OCI-M1 (cell line): ENCODE measurements at regions not wholly inside any gene's neighbourhood (a gene's known extent, or its start where the extent isn't known, plus 50 kb on each side); places are given as distances from the start of the nearest gene placed in this dataset.
A peak's percentile ranks its signal among the peaks of the same experiment; 100 is the strongest.
"Not testable (repeated sequence)": the region's sequence is repeated elsewhere in the genome, so short reads cannot be mapped to it uniquely, and the experiment has no call there.

ENCODE experiments used
- DNase-seq: peaks from one replicate; lab custom pipeline; 2025; lab: John Stamatoyannopoulos, UW

DNA sequence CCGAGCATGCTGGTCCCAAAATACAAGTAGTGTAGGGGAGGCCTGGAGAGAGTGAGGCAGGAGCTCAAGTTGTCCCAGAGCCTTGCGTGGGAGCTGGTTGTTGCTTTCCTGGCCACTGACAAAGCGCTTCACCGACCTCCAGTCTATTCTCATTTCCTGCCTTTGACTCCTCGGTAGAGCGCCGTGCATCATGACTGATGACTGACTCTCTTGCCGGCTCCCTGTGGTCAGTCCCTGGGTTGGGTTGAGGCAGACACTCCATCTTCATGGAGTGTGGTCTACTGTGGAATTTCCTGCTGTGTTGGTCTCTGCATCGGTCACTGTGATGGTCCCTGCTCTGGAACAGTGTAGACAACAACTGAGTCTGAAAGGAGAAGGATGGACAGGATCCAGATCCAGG is 175.1 kb upstream of the S1PR3 start:
- DNase-seq, result no peak

DNA sequence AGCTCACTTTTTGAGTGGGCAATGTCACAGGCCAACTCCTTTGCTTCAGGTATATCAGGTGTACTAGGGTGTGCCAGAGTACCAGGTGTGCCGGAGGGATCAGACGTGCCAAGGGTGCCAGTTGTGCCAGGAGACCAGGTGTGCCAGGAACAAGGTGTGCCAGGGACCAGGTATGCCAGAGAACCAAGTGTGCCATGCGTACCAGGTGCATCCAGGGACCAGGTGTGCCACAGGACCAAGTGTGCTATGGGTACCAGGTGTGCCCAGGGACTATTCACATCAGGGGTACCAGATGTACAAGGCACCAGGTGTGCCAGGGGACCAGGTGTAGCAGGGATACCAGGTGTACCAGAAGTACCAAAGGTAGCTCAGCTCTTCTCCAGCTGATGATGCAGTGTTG is 174.7 kb upstream of the S1PR3 start:
- DNase-seq, result no peak

DNA sequence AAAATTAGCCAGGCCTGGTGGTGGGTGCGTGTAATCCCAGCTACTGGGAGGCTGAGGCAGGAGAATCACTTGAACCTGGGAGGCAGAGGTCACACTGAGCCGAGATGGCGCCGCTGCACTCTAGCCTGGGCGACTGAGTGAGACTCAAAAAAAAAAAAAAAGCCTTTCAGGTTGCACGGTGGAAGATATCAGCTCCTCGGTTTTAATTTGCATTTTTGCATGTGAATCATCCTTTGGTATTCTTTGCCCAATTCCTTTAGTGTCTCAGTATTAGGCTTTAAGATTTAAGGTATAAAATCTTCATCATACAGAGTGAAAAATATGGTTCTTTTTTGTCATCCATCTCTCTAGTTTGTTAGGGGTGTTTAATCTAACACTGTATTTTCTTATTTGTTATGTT is 173.6 kb upstream of the S1PR3 start:
- DNase-seq, result no peak

DNA sequence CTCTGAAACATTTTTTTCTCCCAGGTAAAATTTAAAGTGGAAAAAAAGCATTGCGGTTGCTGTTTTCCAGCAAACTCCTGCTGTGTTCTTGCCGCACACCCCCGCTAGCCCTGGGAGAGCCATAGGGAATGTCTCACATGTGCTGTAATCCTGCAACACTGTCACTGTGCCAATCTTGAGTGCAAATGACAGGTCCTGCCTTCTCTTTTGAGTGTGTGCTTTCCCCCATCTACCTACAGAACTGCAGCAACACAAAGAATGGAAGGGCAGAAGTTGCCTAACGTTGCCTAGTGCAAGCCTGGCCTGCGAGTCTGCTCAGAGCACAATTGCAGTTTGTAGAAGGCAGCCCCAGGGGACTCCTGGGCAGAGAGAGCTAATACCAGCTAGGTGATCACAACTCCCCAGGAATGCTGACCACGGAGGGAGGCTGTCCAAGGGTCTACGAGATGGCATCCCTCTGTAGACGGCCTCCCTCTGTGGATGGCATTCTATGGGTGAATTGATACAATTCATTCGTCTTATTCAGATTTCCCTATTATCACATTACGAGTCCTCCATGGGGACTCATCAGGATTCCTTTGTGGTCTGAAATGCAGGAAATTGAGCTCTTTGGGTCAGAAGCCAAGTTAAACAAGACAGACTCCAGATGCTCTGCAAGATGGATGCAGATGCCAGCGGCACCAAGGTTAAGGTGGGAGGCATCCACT is 172.6 kb upstream of the S1PR3 start:
- DNase-seq, result no peak

DNA sequence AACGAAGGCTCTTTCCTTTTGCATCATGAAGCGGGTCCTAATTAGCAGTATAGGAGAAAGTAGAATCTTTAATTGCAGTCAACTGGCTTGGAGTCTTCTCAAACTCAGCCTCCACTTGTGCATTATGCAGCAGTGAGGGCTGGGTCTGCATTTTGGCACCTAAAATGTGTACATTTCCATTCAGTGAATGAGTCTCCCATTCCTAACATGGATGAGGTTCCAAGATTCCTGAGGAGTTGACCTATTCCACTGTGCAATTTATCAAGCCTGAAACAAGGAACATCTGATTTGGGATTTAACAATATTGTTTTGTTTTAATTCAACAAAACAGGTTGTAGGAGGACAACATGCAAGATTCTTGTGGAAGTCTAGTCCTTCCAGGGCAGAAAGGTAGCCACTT is 171.8 kb upstream of the S1PR3 start:
- DNase-seq, result no peak

- DNase-seq, result peak; percentile 63
Measured at GRCh38 chr9:88820055-88820454, 171.2 kb upstream of the S1PR3 start.

- no peak for DNase-seq
Measured at GRCh38 chr9:88821033-88821745, 170.1 kb upstream of the S1PR3 start.

DNA sequence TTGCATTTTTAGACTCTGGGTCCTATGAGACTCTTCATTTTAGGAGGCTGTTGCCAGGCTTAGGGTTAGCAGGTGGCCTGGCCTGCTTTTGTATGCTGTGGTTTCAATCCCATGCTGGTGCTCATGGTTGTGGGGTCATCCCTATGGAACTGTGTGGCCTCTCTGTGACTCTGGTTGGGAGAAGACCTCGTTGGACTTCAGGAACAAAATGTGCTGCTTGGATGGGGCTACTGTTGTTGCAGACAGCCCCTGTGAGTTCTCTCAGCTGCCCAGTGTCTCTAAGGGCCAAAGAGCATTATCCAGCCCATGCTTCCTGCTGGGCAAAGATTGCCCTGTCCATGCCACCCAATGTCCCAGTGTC is 169.5 kb upstream of the S1PR3 start:
- DNase-seq, result no peak

DNA sequence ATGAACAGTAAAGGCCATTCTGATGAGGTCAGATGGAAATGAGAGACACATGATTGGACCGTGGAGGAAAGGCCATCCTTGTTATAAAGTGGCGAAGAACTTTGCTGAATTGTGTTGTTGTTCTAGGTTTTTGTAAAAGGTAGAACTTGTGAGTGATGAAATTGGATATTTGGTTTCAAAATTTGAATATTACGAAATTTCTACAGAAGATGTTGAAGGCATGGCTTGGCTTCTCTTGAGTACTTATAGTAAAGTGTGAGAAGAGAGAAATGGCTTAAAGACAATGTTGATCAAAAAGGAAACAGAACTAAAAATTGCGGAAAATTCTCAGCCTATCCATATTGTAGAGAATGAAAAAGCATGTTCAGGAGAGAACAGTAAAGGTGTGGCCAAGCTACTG is 166.6 kb upstream of the S1PR3 start:
- no peak for DNase-seq

DNA sequence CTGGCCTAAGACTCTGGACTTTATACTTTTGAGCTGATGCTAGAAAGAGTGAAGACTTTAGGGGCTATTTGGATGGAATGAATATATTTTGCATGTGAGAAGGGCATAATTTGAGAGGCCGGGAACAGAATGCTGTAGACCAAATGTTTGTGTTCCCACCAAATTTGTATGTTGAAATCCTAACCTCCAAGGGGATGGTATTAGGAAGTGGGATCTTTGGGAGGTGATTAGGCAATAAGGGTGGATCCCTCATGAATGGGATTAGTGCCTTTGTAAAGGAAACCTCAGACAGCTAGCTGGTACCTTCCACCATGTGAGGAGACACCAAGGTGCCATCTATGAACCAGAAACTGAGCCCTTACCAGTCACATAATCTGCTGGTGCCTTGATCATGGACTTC is 165.1 kb upstream of the S1PR3 start:
- no peak for DNase-seq

DNA sequence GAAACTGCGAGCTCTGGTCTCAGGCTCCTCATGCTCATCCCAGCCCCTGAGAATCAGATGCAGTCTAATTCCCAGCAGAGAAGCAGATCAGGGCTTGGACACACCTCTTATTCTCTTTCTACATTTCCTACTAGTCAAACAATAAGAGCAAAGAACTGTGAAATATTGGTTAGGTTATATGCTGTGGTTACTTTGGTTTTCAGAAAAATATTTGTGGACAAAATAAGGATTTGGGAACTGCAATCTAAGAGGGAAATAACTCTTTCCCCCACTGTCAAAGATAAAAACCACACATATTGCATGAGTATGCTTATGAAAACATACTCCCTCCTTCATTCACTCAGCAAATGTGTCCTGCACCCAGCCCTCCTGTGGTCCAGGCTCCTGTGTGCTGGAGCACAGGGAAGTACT is 164.5 kb upstream of the S1PR3 start:
- no peak for DNase-seq

DNA sequence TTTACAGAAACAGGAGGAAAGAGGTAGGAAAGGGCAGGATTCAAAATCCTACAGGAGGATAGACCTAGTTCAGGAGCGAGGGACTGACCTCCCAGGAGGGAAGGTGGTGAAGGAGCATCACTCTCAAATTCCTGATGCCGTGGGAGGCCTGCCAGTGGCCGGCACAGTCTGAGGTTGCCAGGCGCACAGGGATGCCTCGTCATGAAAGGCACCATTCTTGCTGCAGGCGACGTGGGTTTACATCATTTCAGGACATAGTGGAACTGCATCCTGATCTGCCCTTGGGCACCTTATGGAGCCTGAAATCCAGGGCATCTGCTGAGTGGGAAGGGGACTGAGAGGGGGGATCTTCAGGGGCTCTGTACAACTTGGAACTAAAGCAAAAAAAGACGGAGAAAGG is 163.2 kb upstream of the S1PR3 start:
- DNase-seq, result no peak

GRCh38 chr9:88828492-88828974 is 162.7 kb upstream of the S1PR3 start:
- DNase-seq, result no peak

- no peak for DNase-seq
Measured at GRCh38 chr9:88829276-88829675, 162.0 kb upstream of the S1PR3 start.

DNA sequence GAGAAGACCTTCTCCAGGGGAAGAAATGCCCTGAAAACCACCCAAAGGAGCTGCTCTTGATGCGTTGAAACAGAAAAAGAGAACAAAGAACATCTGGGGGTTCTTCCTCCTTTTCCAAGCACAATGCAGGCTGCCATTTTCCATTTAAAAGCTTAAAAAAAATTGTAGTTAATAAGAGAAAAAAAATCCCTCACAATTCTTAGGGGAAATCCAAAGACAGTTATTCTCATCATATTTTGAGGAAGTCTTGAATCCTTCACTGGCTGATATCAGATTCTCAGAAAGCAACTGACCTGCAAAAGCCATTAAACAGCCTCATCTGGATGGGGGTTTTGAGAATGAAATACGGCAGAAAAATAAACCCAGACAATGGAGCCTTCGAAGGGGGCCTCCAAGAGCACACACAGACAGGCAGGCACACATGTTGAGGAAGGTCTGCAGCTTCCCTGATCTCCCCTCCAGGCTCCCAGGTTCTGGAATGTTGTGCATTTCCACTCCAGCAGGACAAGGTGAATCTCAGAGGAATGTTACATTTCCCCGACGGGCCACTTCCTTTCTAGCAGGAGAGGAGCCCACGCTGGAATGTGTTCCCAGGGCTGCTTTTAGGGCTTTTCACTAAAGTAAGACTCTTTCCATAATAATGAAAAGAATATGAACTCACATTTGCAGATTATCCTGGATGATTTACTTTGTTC is 159.4 kb upstream of the S1PR3 start:
- peak; percentile 55 for DNase-seq

GRCh38 chr9:88833946-88834345 is 157.3 kb upstream of the S1PR3 start:
- DNase-seq, result no peak

- DNase-seq, result peak; percentile 92
Measured at GRCh38 chr9:88835038-88835466, 156.2 kb upstream of the S1PR3 start.

DNA sequence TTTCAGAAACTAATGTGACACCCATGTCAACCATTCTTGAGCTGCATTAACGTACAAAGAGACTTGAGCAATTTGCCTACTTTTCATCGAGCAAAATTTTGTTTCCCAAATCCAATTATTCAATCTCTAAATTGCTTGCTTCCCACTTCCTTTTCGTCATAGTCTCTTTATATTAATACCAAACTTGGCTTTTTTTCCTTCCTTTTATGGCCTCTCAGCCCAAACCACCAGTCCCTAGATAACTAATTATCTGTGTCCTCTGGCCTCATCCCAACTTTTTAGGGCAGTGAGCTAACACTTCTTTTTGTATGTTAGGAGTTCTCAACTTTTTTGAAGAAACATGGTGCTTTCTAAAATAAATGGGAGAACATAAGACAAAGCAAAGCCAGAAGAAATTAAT is 155.5 kb upstream of the S1PR3 start:
- peak; percentile 31 for DNase-seq

GRCh38 chr9:88837731-88838130 is 153.5 kb upstream of the S1PR3 start:
- DNase-seq, result no peak

- not testable (repeated sequence) for DNase-seq
Measured at GRCh38 chr9:88849878-88850277, 141.4 kb upstream of the S1PR3 start.

GRCh38 chr9:88852794-88853193 is 138.5 kb upstream of the S1PR3 start:
- DNase-seq, result no peak

- DNase-seq, result no peak
Measured at GRCh38 chr9:88870627-88871026, 120.6 kb upstream of the S1PR3 start.

GRCh38 chr9:88871669-88872068 is 119.6 kb upstream of the S1PR3 start:
- no peak for DNase-seq
